Ectodermal cell (in vitro differentiated cells): ENCODE measurements at regions not wholly inside any gene's neighbourhood (a gene's known extent, or its start where the extent isn't known, plus 50 kb on each side); places are given as distances from the start of the nearest gene placed in this dataset.

ENCODE experiments used
- H3K27ac ChIP-seq: 2 replicates; pipeline ENCODE4 v1.7.0; 2013; ENCODE audit warnings: mild to moderate bottlenecking, low read depth, low read length; ENCODE audit not compliant: insufficient read depth, poor library complexity, severe bottlenecking
- H3K27me3 ChIP-seq: 2 replicates; pipeline ENCODE4 v1.7.0; 2013; ENCODE audit warnings: mild to moderate bottlenecking, low read length; ENCODE audit not compliant: insufficient read depth, control insufficient read depth, poor library complexity, severe bottlenecking
- H3K36me3 ChIP-seq: one replicate; pipeline ENCODE4 v1.7.0; 2013; ENCODE audit warnings: low read length; ENCODE audit not compliant: control insufficient read depth, insufficient read depth
- H3K4me1 ChIP-seq: one replicate; pipeline ENCODE4 v1.7.0; 2013; ENCODE audit warnings: low read length; ENCODE audit not compliant: control insufficient read depth, insufficient read depth
- H3K4me3 ChIP-seq: 2 replicates; pipeline ENCODE4 v1.7.0; 2013; ENCODE audit warnings: low read depth, low read length, control low read depth; ENCODE audit not compliant: insufficient read depth
- H3K9me3 ChIP-seq: 2 replicates; pipeline ENCODE4 v1.7.0; 2013; ENCODE audit warnings: mild to moderate bottlenecking, low read length, moderate library complexity; ENCODE audit not compliant: control insufficient read depth
- WGBS, 2 experiments: methylation state at CpG; one replicate each; pipeline ENCODE4 v1.1.7; 2013; ENCODE audit warnings: missing lambda C conversion rate in 2 of 2; 5-methylcytosine and 5-hydroxymethylcytosine counted together

DNA sequence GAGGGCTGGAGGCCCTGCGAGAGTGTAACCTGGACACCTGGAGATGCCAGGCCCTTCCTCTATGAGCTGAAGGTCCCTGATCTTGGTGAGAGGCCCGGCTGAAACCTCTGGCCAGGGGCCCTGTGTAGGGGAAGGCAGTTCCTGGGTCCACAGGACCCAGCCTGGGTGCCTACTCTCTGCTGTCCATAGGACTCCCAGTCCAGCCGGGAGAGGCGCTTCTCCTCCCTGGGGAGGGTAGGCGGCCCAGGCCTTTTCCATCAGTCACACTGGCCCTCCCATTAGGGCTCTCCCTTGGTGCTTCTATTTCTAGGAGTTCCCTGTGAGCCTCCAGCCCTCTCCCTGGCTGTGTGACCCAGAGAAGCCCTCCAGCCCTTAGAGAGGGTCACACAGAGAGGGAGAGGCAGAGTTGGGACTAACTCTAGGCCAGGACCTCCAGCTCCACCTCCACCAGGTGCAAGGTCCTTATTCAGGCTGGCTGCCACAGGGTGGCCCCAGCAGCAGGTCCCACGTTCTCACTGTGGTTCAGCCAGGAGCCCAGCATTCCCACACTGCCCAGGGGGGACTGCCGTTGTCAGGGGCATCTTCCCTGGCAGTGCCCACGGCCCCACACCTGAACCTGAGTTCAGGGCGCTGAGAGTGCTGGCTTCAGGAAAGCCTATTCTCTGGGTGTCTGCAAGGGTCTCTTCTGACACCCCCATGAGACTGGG, 146.8 kb downstream of the SMAD6 start:
- no peaks in the 10 kb centered on the region for H3K9me3 ChIP-seq
- H3K4me3 ChIP-seq, result no peak overlapping the region
- H3K4me1 ChIP-seq, result peaks cover 9% of the 10 kb centered on the region
- H3K27me3 ChIP-seq, result peaks cover 26% of the 10 kb centered on the region
- no peaks in the 10 kb centered on the region for H3K36me3 ChIP-seq
- H3K27ac ChIP-seq, result no peak overlapping the region
- WGBS, 2 experiments, result 92 to 93% methylated on average over 9 of the region's 9 CpGs

DNA sequence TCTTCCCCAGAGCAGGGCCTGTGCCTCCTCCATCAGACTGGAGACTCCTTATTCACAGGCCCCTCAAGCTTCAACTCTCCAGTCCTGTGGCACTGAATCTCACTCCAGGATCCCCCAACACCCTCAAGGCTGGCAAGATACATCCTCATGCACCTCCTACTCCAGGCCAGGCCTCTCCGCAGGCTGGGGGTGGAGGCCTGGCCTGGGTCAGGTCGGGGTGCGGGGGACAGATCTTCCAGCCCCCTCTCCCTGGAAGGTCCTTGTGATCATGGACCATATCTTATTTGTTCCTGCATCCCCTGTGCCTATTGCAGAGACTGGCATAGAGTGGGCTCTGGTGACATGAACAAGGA, 147.3 kb downstream of the SMAD6 start:
- H3K9me3 ChIP-seq, result no peaks in the 10 kb centered on the region
- peaks cover 9% of the 10 kb centered on the region for H3K4me1 ChIP-seq
- no peaks in the 10 kb centered on the region for H3K36me3 ChIP-seq
- no peak overlapping the region for H3K27ac ChIP-seq
- peaks cover 20% of the 10 kb centered on the region for H3K27me3 ChIP-seq
- WGBS, 2 experiments, result 93 to 99% methylated on average over 3 of the region's 3 CpGs
- no peak overlapping the region for H3K4me3 ChIP-seq

DNA sequence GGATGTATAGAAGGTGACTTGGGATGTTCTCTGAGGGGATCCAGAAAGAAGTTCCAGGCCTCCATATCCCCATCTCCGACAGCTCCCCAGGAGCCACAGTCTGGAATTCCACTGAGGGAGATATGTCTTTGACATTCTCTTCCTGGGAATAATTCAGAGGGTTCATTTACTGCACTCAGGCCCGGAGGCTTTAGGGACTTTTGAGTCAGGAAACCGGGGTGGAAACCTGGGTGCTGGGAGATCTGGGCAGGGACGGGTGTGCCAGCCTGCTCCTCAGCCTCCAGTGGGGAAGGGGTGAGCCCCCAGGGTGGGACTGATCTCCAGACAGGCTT, 147.7 kb downstream of the SMAD6 start:
- peaks cover 9% of the 10 kb centered on the region for H3K4me1 ChIP-seq
- H3K9me3 ChIP-seq, result no peaks in the 10 kb centered on the region
- no peaks in the 10 kb centered on the region for H3K36me3 ChIP-seq
- H3K27me3 ChIP-seq, result peaks cover 17% of the 10 kb centered on the region
- H3K27ac ChIP-seq, result no peak overlapping the region
- H3K4me3 ChIP-seq, result no peak overlapping the region
- WGBS, 2 experiments, result 92 to 93% methylated on average over 4 of the region's 4 CpGs

- no peaks in the 10 kb centered on the region for H3K9me3 ChIP-seq
- no peak overlapping the region for H3K27ac ChIP-seq
- H3K4me3 ChIP-seq, result no peak overlapping the region
- peaks cover 15% of the 10 kb centered on the region for H3K27me3 ChIP-seq
- peaks cover 9% of the 10 kb centered on the region for H3K4me1 ChIP-seq
- no peaks in the 10 kb centered on the region for H3K36me3 ChIP-seq
- 83 to 89% methylated on average over 25 of the region's 25 CpGs for WGBS, 2 experiments
These were observed 148.3 kb downstream of the SMAD6 start for GRCh38 chr15:66850078-66850991.

DNA sequence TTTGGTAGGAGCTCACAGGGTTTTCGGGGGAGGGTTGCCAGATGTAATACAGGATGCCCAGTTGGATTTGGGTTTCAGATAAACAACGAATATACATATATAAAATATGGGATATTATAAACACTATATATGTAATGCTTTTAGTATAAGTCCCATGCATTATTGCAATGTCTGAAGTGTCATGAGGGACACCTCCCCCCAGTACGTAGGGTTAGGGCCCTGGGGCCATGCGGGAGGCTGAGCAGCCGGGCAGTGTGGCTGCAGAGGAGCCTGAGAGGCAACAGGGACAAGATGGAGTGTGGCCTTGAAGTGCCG, 148.9 kb downstream of the SMAD6 start:
- H3K4me1 ChIP-seq, result peaks cover 9% of the 10 kb centered on the region
- no peaks in the 10 kb centered on the region for H3K9me3 ChIP-seq
- H3K27me3 ChIP-seq, result peaks cover 15% of the 10 kb centered on the region
- no peak overlapping the region for H3K27ac ChIP-seq
- no peaks in the 10 kb centered on the region for H3K36me3 ChIP-seq
- 7 to 14% methylated on average over 4 to 5 of the region's 6 CpGs for WGBS, 2 experiments
- H3K4me3 ChIP-seq, result no peak overlapping the region

DNA sequence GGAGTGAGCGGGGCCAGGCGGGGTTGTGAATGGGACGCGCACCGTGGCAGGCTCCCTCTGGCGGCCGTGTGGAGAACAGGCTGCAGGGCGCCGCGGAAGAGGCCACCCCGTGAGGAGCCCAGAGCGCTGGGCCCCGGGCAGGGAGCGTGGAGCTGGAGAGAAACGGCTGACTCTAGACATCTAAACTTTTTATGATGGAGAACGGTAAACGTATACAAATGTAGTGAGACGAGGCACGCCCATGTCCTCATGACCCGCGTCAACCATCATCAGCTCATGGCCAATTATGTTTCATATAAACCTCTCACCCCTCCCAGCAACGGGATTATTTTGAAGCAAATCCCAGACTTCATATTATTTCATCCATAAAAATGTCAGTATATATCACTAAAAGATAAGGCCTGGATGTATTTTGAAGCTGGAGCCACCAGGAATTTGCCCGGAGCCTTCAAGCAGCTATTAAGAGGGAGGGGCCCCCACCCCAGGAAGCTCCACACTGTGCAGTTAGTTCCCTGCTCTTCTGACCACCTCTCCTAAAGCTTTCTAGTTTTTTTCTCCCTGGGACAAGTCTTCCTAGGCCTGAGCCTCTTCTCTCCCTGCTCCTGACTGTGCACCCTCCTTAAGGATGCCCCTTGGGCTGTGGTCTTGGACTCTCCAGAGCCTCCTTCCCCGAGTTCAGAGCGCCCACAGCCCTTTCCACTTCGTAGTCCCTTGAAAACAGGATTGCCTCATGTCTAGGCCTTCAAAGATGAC, 149.5 kb downstream of the SMAD6 start:
- Histone ChIP-seq H3K9me3 (no peaks in the 10 kb centered on the region), H3K4me1 (peaks cover 9% of the 10 kb centered on the region), H3K27me3 (peaks cover 15% of the 10 kb centered on the region), H3K27ac (no peak overlapping the region), H3K4me3 (no peak overlapping the region), H3K36me3 (no peaks in the 10 kb centered on the region)
- 28% methylated on average over 26 of the region's 26 CpGs for WGBS, 2 experiments

DNA sequence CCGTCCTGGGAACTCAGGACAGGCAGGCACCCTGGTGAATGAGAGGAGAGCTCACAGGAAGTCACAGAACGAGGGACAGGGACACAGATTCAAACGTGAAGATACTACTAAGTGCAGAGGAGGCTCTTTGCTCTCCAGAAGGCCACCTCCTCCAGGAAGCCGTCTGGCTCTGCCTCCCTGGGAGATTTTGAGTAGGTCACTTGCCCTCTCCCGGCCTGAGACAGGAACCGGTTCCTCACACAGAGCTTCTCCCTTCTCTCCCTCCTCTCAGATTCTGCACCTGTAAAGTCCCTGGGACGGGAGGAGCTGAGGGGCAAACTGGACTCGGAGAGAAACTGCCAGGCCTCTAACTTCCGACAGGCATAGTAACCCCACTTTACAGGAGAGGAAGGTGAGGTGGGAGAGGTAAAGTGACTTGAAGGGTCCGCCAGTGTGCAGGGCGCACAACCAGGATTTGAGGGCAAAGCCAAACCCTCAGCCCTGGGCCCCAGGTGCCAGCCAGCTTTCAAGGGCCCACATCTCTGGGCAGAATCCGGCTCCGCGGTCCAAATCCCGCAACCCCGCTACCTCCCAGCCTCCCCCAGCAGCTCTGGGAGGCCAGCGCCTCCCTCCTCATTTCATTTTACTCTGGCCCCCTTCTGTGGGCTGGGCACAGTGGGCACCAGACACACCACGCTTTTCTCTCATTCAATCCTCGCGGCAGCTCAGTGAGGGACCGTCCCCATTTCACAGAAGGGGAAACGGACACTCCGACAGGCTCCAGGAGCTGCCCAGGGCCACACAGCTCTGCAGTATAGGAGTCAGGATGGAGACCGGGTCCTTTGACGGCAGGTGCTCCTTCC, 150.2 kb downstream of the SMAD6 start:
- Histone ChIP-seq H3K27me3 (peaks cover 15% of the 10 kb centered on the region), H3K4me3 (no peak overlapping the region), H3K4me1 (peaks cover 9% of the 10 kb centered on the region), H3K27ac (no peak overlapping the region), H3K36me3 (no peaks in the 10 kb centered on the region), H3K9me3 (no peaks in the 10 kb centered on the region)
- 89 to 91% methylated on average over 25 of the region's 25 CpGs for WGBS, 2 experiments

DNA sequence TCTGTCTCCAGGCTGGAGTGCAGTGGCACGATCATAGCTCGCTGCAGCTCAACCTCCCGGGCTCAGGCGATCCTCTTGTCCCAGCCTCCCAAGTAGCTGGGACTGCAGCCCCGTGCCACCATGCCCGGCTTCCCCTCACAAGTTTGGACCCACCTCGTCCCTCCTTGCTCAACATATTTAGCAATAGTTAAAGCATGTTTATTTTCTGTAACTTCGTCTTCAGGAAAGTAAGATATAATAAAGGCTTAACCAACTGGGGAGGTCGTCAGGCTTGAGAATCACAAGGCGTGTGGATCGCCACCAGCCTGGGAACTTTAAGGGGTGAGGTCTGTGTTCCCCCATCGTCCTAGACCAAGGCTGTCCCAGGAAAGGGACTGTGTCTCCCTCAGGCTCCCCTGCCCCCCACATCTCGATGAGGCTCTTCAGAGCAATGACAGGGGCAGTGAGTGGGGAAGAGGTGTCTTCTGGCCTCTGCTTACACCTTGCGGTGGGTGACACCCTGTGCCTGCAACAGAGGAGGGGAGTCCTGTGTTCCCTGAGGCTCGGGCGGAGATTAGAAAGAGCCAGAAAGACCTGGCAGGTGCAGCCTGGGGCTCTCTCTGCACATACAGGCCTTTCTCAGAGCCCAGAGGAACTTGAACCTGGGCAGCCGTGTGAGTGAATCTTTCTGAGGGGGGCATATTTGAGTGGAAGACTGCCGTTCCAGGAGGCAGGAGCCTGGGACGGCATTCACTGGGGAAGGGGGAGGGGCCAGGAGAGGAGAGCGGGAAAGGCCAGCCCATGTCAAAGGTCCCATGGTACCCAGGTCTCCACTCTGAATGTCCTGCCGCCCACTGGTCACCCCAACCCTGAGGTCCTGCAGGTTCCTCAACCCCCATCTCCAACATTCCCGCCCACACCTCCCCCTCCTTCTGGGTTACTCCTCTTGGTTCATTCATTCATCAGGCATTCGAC, 152.3 kb downstream of the SMAD6 start:
- H3K36me3 ChIP-seq, result no peaks in the 10 kb centered on the region
- H3K4me3 ChIP-seq, result no peak overlapping the region
- H3K27me3 ChIP-seq, result peaks cover 15% of the 10 kb centered on the region
- 77 to 79% methylated on average over 22 of the region's 23 CpGs for WGBS, 2 experiments
- peaks cover 9% of the 10 kb centered on the region for H3K4me1 ChIP-seq
- H3K27ac ChIP-seq, result no peak overlapping the region
- H3K9me3 ChIP-seq, result no peaks in the 10 kb centered on the region

- Histone ChIP-seq H3K4me3 (no peak overlapping the region), H3K4me1 (peaks cover 7% of the 10 kb centered on the region), H3K27me3 (peaks cover 15% of the 10 kb centered on the region), H3K27ac (no peak overlapping the region), H3K9me3 (no peaks in the 10 kb centered on the region), H3K36me3 (no peaks in the 10 kb centered on the region)
- WGBS, 2 experiments, result 91% methylated on average over 1 of the region's 1 CpG; no CpG with 5 or more reads in 1 of the 2 experiments
These were observed 153.0 kb downstream of the SMAD6 start for GRCh38 chr15:66855041-66855440.
